Spleen (tissue), 11 donors: ENCODE measurements at regions not wholly inside any gene's neighbourhood (a gene's known extent, or its start where the extent isn't known, plus 50 kb on each side); places are given as distances from the start of the nearest gene placed in this dataset.

Source experiments
- DNase-seq: peaks from one replicate; pipeline ENCODE4 v3.0.0-alpha.2; 2020
- H3K27ac ChIP-seq, 8 donors: fragments of 200-600 bp; sonication (generic) in 7 of 8; 1 replicate in 4 of 8; 2 replicates in 4 of 8; pipeline versions ENCODE4 v1.5.0 to v1.8.0; 2016 to 2021; ENCODE audit warnings: inconsistent platforms in 4 of 8, mild to moderate bottlenecking in 4 of 8, moderate library complexity in 1 of 8
- H3K27me3 ChIP-seq, 7 donors: fragments of 200-600 bp; sonication (generic) in 6 of 7; replicated peaks in 1 of 7; 1 replicate in 4 of 7; 2 replicates in 3 of 7; pipeline versions ENCODE4 v1.5.0 to v1.8.0; 2016 to 2021; ENCODE audit warnings: inconsistent platforms in 3 of 7, mild to moderate bottlenecking in 1 of 7
- H3K36me3 ChIP-seq, 6 donors: fragments of 200-600 bp; sonication (generic) in 5 of 6; 1 replicate in 4 of 6; 2 replicates in 2 of 6; pipeline versions ENCODE4 v1.5.0 to v1.8.0; 2016 to 2021; ENCODE audit warnings: inconsistent platforms in 2 of 6
- H3K4me1 ChIP-seq, 6 donors: fragments of 200-600 bp; sonication (generic) in 5 of 6; 1 replicate in 3 of 6; 2 replicates in 3 of 6; pipeline versions ENCODE4 v1.5.0 to v1.8.0; 2016 to 2021; ENCODE audit warnings: inconsistent platforms in 3 of 6
- H3K4me3 ChIP-seq, 8 donors: fragments of 200-600 bp; sonication (generic) in 7 of 8; 1 replicate in 4 of 8; 2 replicates in 4 of 8; pipeline versions ENCODE4 v1.5.0 to v1.8.0; 2016 to 2021; ENCODE audit warnings: inconsistent platforms in 4 of 8, mild to moderate bottlenecking in 4 of 8, moderate library complexity in 2 of 8
- H3K9me3 ChIP-seq, 8 donors: fragments of 200-600 bp; sonication (generic) in 7 of 8; 1 replicate in 4 of 8; 2 replicates in 4 of 8; pipeline versions ENCODE4 v1.5.0 to v1.8.0; 2016 to 2021; ENCODE audit warnings: inconsistent platforms in 4 of 8
- POLR2A ChIP-seq, 3 donors: fragments of 450-650 bp; IDR thresholded peaks; one replicate each; pipeline ENCODE4 v1.5.1; 2017; ENCODE audit warnings: antibody characterized with exemption in 3 of 3, mild to moderate bottlenecking in 1 of 3
- POLR2AphosphoS5 ChIP-seq, 3 donors: sonication (generic); formaldehyde crosslinking; IDR thresholded peaks; one replicate each; pipeline ENCODE4 v1.5.1; 2017; ENCODE audit warnings: antibody characterized with exemption in 3 of 3
- WGBS, 5 donors: extraction: QIAGEN DNeasy Blood & Tissue Kit in 3 of 5; methylation state at CpG; one replicate each; pipeline versions ENCODE4 v1.1.5 to v1.1.7; 2013 to 2018; 5-methylcytosine and 5-hydroxymethylcytosine counted together
- intact Hi-C: fragments of 100-400 bp; cut with DNase I; formaldehyde crosslinking; loops from one replicate; pipeline ENCODE4 v1.15.0; 2023; ENCODE audit warnings: low total_unique reads
- TF ChIP-seq, protein P1 (sequence below), 11 experiments: fragments of 200-600 bp in 7 of 11; fragments of 450-650 bp in 4 of 11; sonication (generic) in 4 of 11; IDR thresholded peaks in 8 of 11; conservative IDR thresholded peaks in 3 of 11; 1 replicate in 7 of 11; 2 replicates in 4 of 11; pipeline versions ENCODE4 v1.4.0 to v1.8.0; 2016 to 2021; ENCODE audit warnings: antibody characterized with exemption in 11 of 11, inconsistent platforms in 4 of 11, mild to moderate bottlenecking in 1 of 11
- donor health status: healthy with polysubstance abuse.
- donor health status: DM: no; HTN: no; CAD: no; lungs with moderate emphysema.
- donor health status: DM: no; HTN: no; CAD: no.
- donor health status: Bipolar disorder and iron deficiency.
- donor health status: healthy.
- donor health status: DM: no; HTN: no; CAD: no.
- donor health status: DM: yes; HTN: yes; CAD: no.

DNA sequence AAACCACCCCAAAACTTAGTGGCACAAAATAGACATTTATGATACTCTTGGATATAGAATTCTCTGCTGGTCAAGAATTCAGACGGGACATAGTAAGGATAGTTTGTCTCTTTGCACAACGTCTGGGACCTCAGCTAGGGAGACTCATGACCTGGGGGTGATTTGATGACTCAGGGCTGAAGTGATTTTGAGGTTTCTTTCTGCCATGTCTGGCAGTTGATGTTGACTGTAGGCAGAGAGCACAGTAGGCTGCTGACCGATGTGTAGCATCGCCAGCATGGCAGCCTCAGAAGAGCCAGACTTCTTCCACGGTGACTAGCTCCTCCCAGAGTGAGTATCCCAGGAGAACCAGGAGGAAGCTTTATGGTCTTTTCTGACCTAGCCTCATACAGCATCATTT lies 88.9 kb upstream of the FRMD6 start:
- Histone ChIP-seq H3K27ac (no peak overlapping the region), H3K4me3 (no peak overlapping the region), H3K4me1 (no peaks in the 10 kb centered on the region), H3K9me3 (no peaks in the 10 kb centered on the region), H3K36me3 (no peaks in the 10 kb centered on the region), H3K27me3 (no peaks in the 10 kb centered on the region)
- intact Hi-C loops, result no loop called here
- no peak for DNase-seq
- 87 to 95% (median 91%) methylated on average over 5 of the region's 5 CpGs for WGBS, 5 donors
- no peak for TF ChIP-seq POLR2A (IDR thresholded peaks at IDR 0.05)

DNA sequence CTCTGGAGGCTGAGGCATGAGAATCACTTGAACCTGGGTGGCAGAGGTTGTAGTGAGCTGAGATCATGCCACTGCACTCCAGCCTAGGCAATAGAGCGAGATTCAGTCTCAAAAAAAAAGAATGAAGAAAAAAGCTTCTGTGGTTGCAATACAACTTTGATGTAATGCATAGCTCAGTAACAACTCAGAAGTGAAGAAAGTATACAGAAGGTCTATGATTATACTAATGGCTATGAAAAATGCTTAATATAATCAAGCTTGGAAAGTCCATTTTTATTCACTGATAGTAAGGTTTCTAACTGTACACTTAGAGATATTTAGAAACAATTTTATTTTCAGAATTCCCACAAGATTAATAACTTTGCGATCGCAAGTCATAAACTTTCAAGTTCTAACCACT lies 88.2 kb upstream of the FRMD6 start:
- Histone ChIP-seq H3K9me3 (no peaks in the 10 kb centered on the region), H3K27ac (no peak overlapping the region), H3K4me3 (no peak overlapping the region), H3K4me1 (no peaks in the 10 kb centered on the region), H3K36me3 (no peaks in the 10 kb centered on the region), H3K27me3 (no peaks in the 10 kb centered on the region)
- no peak for DNase-seq
- intact Hi-C loops, result no loop called here
- TF ChIP-seq POLR2AphosphoS5 (IDR thresholded peaks at IDR 0.05), result no peak
- TF ChIP-seq, protein P1, sequence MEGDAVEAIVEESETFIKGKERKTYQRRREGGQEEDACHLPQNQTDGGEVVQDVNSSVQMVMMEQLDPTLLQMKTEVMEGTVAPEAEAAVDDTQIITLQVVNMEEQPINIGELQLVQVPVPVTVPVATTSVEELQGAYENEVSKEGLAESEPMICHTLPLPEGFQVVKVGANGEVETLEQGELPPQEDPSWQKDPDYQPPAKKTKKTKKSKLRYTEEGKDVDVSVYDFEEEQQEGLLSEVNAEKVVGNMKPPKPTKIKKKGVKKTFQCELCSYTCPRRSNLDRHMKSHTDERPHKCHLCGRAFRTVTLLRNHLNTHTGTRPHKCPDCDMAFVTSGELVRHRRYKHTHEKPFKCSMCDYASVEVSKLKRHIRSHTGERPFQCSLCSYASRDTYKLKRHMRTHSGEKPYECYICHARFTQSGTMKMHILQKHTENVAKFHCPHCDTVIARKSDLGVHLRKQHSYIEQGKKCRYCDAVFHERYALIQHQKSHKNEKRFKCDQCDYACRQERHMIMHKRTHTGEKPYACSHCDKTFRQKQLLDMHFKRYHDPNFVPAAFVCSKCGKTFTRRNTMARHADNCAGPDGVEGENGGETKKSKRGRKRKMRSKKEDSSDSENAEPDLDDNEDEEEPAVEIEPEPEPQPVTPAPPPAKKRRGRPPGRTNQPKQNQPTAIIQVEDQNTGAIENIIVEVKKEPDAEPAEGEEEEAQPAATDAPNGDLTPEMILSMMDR (IDR thresholded peaks at IDR 0.05 in 8 of 11, conservative IDR thresholded peaks at IDR 0.05 in 3 of 11), result no peak
- no peak for TF ChIP-seq POLR2A (IDR thresholded peaks at IDR 0.05)
- 86 to 95% (median 94%) methylated on average over 3 of the region's 3 CpGs for WGBS, 5 donors

DNA sequence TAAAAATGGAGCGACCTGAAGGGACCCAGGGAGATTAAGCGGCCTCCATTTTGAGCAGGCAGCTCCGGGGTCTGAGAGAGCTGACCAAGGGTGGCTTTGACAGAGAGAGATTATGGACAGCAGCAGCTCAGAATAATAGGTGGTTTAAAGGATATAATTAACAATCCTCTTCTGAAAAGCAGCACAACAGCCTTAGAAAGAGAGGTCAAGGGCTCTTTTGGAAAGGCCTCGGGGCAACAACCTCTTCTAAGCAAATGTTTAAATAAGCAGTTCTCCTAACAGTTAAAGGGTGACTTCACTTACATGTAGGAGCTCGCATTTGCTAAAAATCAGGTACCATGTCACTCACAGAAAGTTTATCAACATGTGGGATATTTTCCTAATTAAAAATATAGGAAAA lies 87.2 kb upstream of the FRMD6 start:
- no peaks in the 10 kb centered on the region for H3K9me3 ChIP-seq
- TF ChIP-seq POLR2A (IDR thresholded peaks at IDR 0.05) (no peak), POLR2AphosphoS5 (IDR thresholded peaks at IDR 0.05) (no peak)
- TF ChIP-seq, protein P1 (IDR thresholded peaks at IDR 0.05 in 8 of 11, conservative IDR thresholded peaks at IDR 0.05 in 3 of 11), result no peak
- no peak for DNase-seq
- no peak overlapping the region for H3K27ac ChIP-seq
- no peaks in the 10 kb centered on the region for H3K36me3 ChIP-seq
- H3K27me3 ChIP-seq, result no peaks in the 10 kb centered on the region
- H3K4me1 ChIP-seq, result no peaks in the 10 kb centered on the region
- H3K4me3 ChIP-seq, result no peak overlapping the region
- 77 to 86% (median 79%) methylated on average over 5 of the region's 5 CpGs for WGBS, 5 donors
- intact Hi-C loops, result no loop called here

DNA sequence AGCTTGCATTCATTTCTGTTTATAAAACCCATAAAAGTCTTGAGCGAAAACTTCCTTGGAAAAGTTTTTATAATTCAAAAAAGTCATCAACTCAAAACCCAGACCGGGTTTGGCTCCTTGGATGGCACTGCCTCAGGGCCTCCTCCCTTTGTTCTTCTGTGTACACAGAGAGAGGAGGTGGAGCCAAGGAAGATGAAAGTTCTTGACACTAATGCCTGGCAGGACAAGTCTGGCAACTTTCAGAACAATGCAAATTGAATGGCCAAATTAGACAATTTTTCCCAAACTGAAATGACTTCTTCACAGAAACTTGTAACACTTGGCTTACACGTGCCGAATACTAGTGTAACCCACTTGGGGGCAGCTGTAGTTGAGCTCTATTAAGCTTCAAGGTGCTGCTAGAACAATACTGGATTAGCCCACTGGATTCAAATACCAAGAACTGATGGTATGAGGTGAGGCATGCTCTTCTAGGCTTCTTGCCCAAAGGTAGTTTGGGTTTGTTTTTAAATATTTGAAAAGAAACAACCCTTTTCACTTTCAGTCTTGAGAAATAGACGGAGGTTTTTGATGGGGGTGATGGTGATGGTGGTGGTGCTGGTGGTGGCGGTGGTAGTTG lies 86.6 kb upstream of the FRMD6 start:
- Histone ChIP-seq H3K4me3 (no peak overlapping the region), H3K4me1 (no peaks in the 10 kb centered on the region), H3K27me3 (no peaks in the 10 kb centered on the region), H3K9me3 (no peaks in the 10 kb centered on the region), H3K36me3 (no peaks in the 10 kb centered on the region), H3K27ac (no peak overlapping the region)
- TF ChIP-seq POLR2A (IDR thresholded peaks at IDR 0.05), result no peak
- TF ChIP-seq, protein P1 (IDR thresholded peaks at IDR 0.05 in 8 of 11, conservative IDR thresholded peaks at IDR 0.05 in 3 of 11), result no peak
- no peak for TF ChIP-seq POLR2AphosphoS5 (IDR thresholded peaks at IDR 0.05)
- WGBS, 5 donors, result 75 to 90% (median 85%) methylated on average over 5 to 6 of the region's 6 CpGs
- intact Hi-C loops, result no loop called here
- DNase-seq, result no peak
